GM12872 (cell line): ENCODE measurements at regions not wholly inside any gene's neighbourhood (a gene's known extent, or its start where the extent isn't known, plus 50 kb on each side); places are given as distances from the start of the nearest gene placed in this dataset.

Experiments
- CTCF ChIP-seq: IDR thresholded peaks from 3 replicates; pipeline ENCODE4 v1.5.1; 2011; ENCODE audit warnings: low read depth, mild to moderate bottlenecking, low read length, moderate library complexity; ENCODE audit not compliant: insufficient read depth

DNA sequence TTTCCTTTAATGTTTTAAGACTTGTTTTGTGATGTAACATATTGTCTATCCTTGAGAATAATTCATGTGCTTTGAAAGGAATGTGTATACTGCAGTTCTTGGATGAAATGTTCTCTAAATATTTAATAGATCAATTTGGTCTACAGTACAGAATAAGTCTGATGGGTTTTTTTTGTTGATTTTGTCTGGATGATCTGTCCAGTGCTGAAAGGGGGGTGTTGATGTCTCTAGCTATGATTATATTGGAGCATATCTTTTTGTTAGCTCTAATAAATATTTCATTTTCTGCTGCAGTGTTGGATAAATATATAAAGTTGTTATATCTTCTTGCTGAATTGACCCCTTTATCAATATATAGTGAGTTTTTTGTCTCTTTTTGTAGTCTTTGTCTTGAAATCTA is 269.9 kb upstream of the TUSC1 start:
- TF ChIP-seq CTCF: no peak

DNA sequence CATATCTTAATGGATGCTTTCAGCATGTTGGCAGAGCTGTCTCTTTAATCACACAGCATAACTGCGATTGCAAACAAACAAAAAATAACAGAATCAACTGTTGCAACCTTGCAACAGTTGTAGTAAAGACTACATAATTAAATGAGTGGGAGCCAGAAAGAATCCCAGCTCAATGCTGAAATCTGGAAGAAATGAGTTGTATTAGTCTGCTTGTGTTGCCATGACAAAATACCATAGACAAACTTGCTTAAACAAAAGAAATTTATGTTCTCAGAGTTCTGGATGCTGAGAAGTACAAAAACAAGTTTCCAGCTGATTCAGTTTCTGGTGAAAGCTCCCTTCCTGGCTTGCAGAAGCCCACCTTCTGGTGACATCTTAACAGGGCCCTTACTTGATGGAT is 260.9 kb upstream of the TUSC1 start:
- TF ChIP-seq CTCF: no peak

DNA sequence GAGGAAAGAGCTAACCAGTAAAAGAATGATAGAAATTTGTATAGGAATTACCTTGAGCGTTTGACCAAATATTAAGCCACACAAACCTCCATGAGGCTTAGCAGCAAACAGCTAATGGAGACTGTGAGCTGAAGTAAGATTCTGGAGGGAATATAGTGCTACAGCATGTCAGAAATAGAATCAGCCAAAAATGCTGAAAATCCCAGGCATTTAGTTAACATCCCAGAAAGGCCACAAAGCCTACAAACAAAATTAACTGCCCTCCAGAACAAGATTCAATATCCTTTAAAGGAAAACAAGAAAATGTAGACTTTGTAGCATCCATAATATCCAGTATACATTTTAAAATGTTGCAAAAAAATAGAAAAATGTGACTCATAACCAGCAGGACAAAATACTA is 257.8 kb upstream of the TUSC1 start:
- TF ChIP-seq CTCF: no peak

DNA sequence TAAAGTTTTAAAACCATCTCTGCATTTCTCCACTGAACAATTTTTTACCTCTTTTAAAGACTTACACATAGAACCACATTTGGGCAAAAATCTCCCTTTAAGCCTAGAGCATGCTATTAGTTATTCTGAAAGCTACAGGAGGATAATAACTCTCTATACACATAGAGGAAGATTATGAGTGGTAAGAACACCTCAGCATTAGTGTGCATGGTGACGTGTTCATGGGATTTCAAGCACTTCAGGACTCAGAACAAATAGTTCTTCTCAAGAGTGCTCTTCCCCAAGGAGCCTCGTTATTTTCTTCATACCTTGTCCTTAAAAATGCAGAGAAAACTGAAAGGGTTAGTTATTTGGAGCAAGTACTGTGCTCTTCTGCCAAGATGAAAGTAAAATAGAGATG is 256.9 kb upstream of the TUSC1 start:
- TF ChIP-seq CTCF: no peak

DNA sequence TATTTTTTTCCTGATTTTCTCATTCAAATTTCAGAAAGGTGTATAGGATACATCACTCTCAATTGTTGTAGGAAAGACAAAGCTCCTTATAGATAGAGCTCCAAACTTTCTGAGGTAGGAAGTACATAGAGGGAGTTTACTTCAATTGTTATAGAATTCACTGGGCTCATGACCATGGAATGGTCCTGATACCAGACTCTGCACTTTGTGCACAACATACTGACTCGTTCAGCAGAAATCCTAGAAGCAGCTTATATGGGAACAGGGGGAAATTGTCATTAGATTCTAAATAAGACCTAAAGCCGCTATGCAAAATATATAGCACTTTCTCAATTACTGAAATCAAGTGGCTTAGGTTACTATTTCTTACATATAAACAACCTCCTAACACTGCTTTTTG is 240.5 kb upstream of the TUSC1 start:
- no peak for TF ChIP-seq CTCF

DNA sequence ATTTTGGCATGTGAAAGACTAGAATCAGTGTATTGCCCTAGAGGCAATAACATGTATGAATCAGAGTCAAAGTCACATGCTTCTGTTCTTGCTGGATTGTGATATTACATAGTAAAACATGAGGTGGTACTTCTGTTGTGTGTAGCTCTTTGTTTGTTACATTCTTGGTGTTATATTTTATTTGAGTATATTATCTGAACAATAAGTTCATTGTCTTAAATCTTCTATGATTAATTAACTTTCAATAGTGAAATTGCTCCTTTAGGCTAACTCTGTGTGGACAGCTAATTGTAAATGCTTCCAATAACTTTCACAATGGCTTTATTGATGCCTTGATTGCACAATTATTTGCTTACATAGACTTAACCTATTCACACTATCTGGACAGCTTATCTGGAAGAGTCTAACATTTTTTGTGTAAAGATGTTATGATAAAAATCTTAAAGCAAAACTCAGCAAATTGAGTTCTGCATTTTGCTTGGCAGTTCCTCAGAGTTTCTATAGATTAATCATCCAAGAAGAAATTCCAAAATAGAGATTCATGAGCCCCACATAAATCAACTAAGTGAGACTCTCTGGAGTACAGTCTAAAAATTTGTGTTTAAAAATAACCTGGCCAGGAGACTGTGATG is 239.6 kb upstream of the TUSC1 start:
- no peak for TF ChIP-seq CTCF

GRCh38 chr9:25913806-25914205 is 235.6 kb upstream of the TUSC1 start:
- TF ChIP-seq CTCF: no peak
